Activated CD4-positive, alpha-beta memory T cell treated with anti-CD3 and anti-CD28 coated beads, Interleukin-2, amount 10 ng/mL, durations not matched to agents 7 days and 5 days (primary cell): ENCODE measurements at regions not wholly inside any gene's neighbourhood (a gene's known extent, or its start where the extent isn't known, plus 50 kb on each side); places are given as distances from the start of the nearest gene placed in this dataset.

ENCODE experiments used
- CTCF ChIA-PET: fragments of 350-600 bp; sonication (Branson Sonifier 250); formaldehyde crosslinking; loops from one replicate; lab custom pipeline; 2021; ENCODE audit warnings: antibody characterized with exemption, inconsistent platforms; lab: Charles Lee
- POLR2A ChIA-PET: fragments of 350-600 bp; sonication (Branson Sonifier 250); formaldehyde crosslinking; loops from one replicate; lab custom pipeline; 2021; ENCODE audit warnings: antibody characterized with exemption; lab: Charles Lee
- DNase-seq: peaks from one replicate; pipeline ENCODE4 v3.0.0-alpha.2; 2020
- H3K27ac Mint-ChIP-seq: one replicate; pipeline ENCODE4 v1.8.0; 2021; ENCODE audit warnings: mild to moderate bottlenecking, mixed read lengths
- H3K27me3 Mint-ChIP-seq: one replicate; pipeline ENCODE4 v1.8.0; 2021; ENCODE audit warnings: mixed read lengths
- H3K36me3 Mint-ChIP-seq: one replicate; pipeline ENCODE4 v1.8.0; 2021; ENCODE audit warnings: low read depth, mixed read lengths
- H3K4me1 Mint-ChIP-seq: one replicate; pipeline ENCODE4 v1.8.0; 2021; ENCODE audit warnings: mixed read lengths
- H3K4me3 Mint-ChIP-seq: one replicate; pipeline ENCODE4 v1.8.0; 2021; ENCODE audit warnings: mild to moderate bottlenecking, mixed read lengths
- H3K9me3 Mint-ChIP-seq: one replicate; pipeline ENCODE4 v1.8.0; 2021; ENCODE audit warnings: mixed read lengths

- ChIA-PET POLR2A (no interaction called here), CTCF (interaction anchor here (0.7 kb wide), 1 partner anchor 142 kb away, joined by 7 read pairs; no protein-coding TSS in a partner anchor)
- Mint-ChIP-seq H3K36me3 (no peaks in the 10 kb centered on the region), H3K4me1 (no peaks in the 10 kb centered on the region), H3K27ac (no peak overlapping the region), H3K9me3 (no peaks in the 10 kb centered on the region), H3K27me3 (peaks cover 3% of the 10 kb centered on the region), H3K4me3 (no peak overlapping the region)
- no peak for DNase-seq
These were observed 95.5 kb upstream of the NXT1 start for GRCh38 chr20:23255106-23255505.

- H3K36me3 Mint-ChIP-seq, result no peaks in the 10 kb centered on the region
- DNase-seq, result no peak
- no peak overlapping the region for H3K4me3 Mint-ChIP-seq
- peaks cover 3% of the 10 kb centered on the region for H3K27me3 Mint-ChIP-seq
- CTCF ChIA-PET, result no interaction called here
- no peak overlapping the region for H3K27ac Mint-ChIP-seq
- POLR2A ChIA-PET, result no interaction called here
- H3K9me3 Mint-ChIP-seq, result no peaks in the 10 kb centered on the region
- no peaks in the 10 kb centered on the region for H3K4me1 Mint-ChIP-seq
These were observed 96.1 kb upstream of the NXT1 start for GRCh38 chr20:23254505-23254904.

- Mint-ChIP-seq H3K4me3 (no peak overlapping the region), H3K36me3 (no peaks in the 10 kb centered on the region), H3K27me3 (peaks cover 3% of the 10 kb centered on the region), H3K27ac (no peak overlapping the region), H3K9me3 (no peaks in the 10 kb centered on the region), H3K4me1 (no peaks in the 10 kb centered on the region)
- no peak for DNase-seq
- POLR2A ChIA-PET, result no interaction called here
- CTCF ChIA-PET, result no interaction called here
These were observed 96.6 kb upstream of the NXT1 start for GRCh38 chr20:23254034-23254433.

- CTCF ChIA-PET, result no interaction called here
- H3K36me3 Mint-ChIP-seq, result no peaks in the 10 kb centered on the region
- H3K4me3 Mint-ChIP-seq, result no peak overlapping the region
- POLR2A ChIA-PET, result no interaction called here
- H3K9me3 Mint-ChIP-seq, result no peaks in the 10 kb centered on the region
- no peaks in the 10 kb centered on the region for H3K4me1 Mint-ChIP-seq
- H3K27ac Mint-ChIP-seq, result no peak overlapping the region
- H3K27me3 Mint-ChIP-seq, result peaks cover 3% of the 10 kb centered on the region
- DNase-seq, result no peak
These were observed 97.1 kb upstream of the NXT1 start for GRCh38 chr20:23253524-23253923.

GRCh38 chr20:23251779-23252178, 98.8 kb upstream of the NXT1 start:
- Mint-ChIP-seq H3K4me1 (no peaks in the 10 kb centered on the region), H3K27me3 (peaks cover 3% of the 10 kb centered on the region), H3K9me3 (no peaks in the 10 kb centered on the region), H3K4me3 (no peak overlapping the region), H3K27ac (no peak overlapping the region), H3K36me3 (no peaks in the 10 kb centered on the region)
- ChIA-PET POLR2A (no interaction called here), CTCF (no interaction called here)
- DNase-seq, result no peak

- Mint-ChIP-seq H3K9me3 (no peaks in the 10 kb centered on the region), H3K36me3 (no peaks in the 10 kb centered on the region), H3K4me3 (no peak overlapping the region), H3K27me3 (peaks cover 1% of the 10 kb centered on the region), H3K27ac (no peak overlapping the region), H3K4me1 (no peaks in the 10 kb centered on the region)
- no peak for DNase-seq
- ChIA-PET POLR2A (no interaction called here), CTCF (no interaction called here)
These were observed 101.0 kb upstream of the NXT1 start for GRCh38 chr20:23249541-23249940.

- ChIA-PET POLR2A (no interaction called here), CTCF (no interaction called here)
- Mint-ChIP-seq H3K27ac (no peak overlapping the region), H3K27me3 (peaks cover 1% of the 10 kb centered on the region), H3K4me3 (no peak overlapping the region), H3K4me1 (no peaks in the 10 kb centered on the region), H3K9me3 (no peaks in the 10 kb centered on the region), H3K36me3 (no peaks in the 10 kb centered on the region)
- DNase-seq, result no peak
These were observed 102.1 kb upstream of the NXT1 start for GRCh38 chr20:23248461-23248882.

- ChIA-PET CTCF (interaction anchor here (1.7 kb wide), 1 partner anchor 554 kb away, joined by 4 read pairs; no protein-coding TSS in a partner anchor), POLR2A (no interaction called here)
- Mint-ChIP-seq H3K27me3 (peaks cover under 1% of the 10 kb centered on the region), H3K27ac (no peak overlapping the region), H3K4me3 (no peak overlapping the region), H3K4me1 (no peaks in the 10 kb centered on the region), H3K9me3 (no peaks in the 10 kb centered on the region), H3K36me3 (no peaks in the 10 kb centered on the region)
- no peak for DNase-seq
These were observed 103.6 kb upstream of the NXT1 start for GRCh38 chr20:23246717-23247664.

- no peaks in the 10 kb centered on the region for H3K36me3 Mint-ChIP-seq
- CTCF ChIA-PET, result interaction anchor here (1.2 to 1.7 kb wide), 3 partner anchors 11 to 554 kb away, joined by 4 to 7 read pairs (median 4); no protein-coding TSS in a partner anchor
- no peaks in the 10 kb centered on the region for H3K27me3 Mint-ChIP-seq
- POLR2A ChIA-PET, result no interaction called here
- H3K4me3 Mint-ChIP-seq, result no peak overlapping the region
- H3K27ac Mint-ChIP-seq, result no peak overlapping the region
- no peaks in the 10 kb centered on the region for H3K9me3 Mint-ChIP-seq
- H3K4me1 Mint-ChIP-seq, result no peaks in the 10 kb centered on the region
- peak; percentile 31 for DNase-seq
These were observed 104.9 kb upstream of the NXT1 start for GRCh38 chr20:23245553-23246181.

GRCh38 chr20:23244916-23245552, 105.6 kb upstream of the NXT1 start:
- H3K36me3 Mint-ChIP-seq, result no peaks in the 10 kb centered on the region
- no peaks in the 10 kb centered on the region for H3K27me3 Mint-ChIP-seq
- H3K4me1 Mint-ChIP-seq, result no peaks in the 10 kb centered on the region
- ChIA-PET CTCF (interaction anchor here (1.2 to 1.7 kb wide), 3 partner anchors 11 to 553 kb away, joined by 4 to 7 read pairs (median 4); no protein-coding TSS in a partner anchor), POLR2A (no interaction called here)
- no peaks in the 10 kb centered on the region for H3K9me3 Mint-ChIP-seq
- no peak overlapping the region for H3K4me3 Mint-ChIP-seq
- no peak overlapping the region for H3K27ac Mint-ChIP-seq
- no peak for DNase-seq

GRCh38 chr20:23244156-23244915, 106.3 kb upstream of the NXT1 start:
- Mint-ChIP-seq H3K27me3 (peaks cover 5% of the 10 kb centered on the region), H3K4me3 (no peak overlapping the region), H3K27ac (no peak overlapping the region), H3K4me1 (no peaks in the 10 kb centered on the region), H3K9me3 (no peaks in the 10 kb centered on the region), H3K36me3 (no peaks in the 10 kb centered on the region)
- ChIA-PET POLR2A (no interaction called here), CTCF (interaction anchor here (1.4 kb wide), 1 partner anchor 553 kb away, joined by 7 read pairs; no protein-coding TSS in a partner anchor)
- peak; percentile 9 for DNase-seq

- ChIA-PET CTCF (no interaction called here), POLR2A (no interaction called here)
- Mint-ChIP-seq H3K9me3 (no peaks in the 10 kb centered on the region), H3K27ac (no peak overlapping the region), H3K4me1 (no peaks in the 10 kb centered on the region), H3K27me3 (peaks cover 9% of the 10 kb centered on the region), H3K4me3 (no peak overlapping the region), H3K36me3 (no peaks in the 10 kb centered on the region)
- DNase-seq, result no peak
These were observed 106.8 kb upstream of the NXT1 start for GRCh38 chr20:23243791-23244155.
